Stimulated activated CD4-positive, alpha-beta T cell treated with anti-CD3 and anti-CD28 coated beads, Interleukin-4, amount 100 ng/mL, for 24 hours (primary cell): ENCODE measurements at regions not wholly inside any gene's neighbourhood (a gene's known extent, or its start where the extent isn't known, plus 50 kb on each side); places are given as distances from the start of the nearest gene placed in this dataset.

Source experiments
- DNase-seq: peaks from one replicate; pipeline ENCODE4 v3.0.0-alpha.2; 2020

DNA sequence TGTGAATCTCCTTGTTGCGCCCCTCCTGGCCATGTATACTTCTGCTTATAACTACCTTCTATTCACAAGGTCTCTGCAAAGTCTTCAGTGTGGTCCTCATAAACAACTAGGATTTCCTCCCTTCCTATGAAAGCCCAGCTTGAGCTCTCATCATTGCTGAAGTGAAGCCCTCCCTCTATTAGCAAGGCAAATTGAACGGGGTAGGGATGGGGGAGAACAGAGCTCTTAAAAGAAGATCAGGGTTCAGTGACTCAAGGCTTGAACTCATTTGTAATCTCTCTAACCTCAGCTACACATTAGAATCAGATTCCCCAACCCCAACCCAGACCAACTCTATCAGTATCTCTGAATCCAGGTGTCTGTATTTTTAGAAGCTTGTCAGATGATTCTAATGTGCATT is 88.3 kb upstream of the ST8SIA2 start:
- no peak for DNase-seq

DNA sequence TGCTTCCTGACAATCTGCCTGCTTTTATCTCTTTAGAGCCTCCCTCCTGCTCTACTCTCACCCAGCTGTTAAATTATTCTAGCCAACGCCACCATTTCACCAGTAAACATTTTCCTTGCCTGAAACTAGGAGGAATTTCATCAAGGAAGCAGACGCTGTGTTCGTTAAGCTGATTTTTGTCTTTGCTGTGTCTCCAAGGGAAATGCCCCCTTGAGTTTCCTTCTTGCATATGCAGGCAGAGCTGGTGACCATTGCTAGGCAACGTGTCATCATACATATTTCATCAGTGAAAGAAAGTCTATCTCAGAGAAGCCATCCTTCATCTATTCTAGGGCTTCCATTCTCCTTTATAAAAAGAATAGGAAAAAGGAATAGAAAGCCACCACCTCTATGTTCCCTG is 87.0 kb upstream of the ST8SIA2 start:
- DNase-seq: no peak

DNA sequence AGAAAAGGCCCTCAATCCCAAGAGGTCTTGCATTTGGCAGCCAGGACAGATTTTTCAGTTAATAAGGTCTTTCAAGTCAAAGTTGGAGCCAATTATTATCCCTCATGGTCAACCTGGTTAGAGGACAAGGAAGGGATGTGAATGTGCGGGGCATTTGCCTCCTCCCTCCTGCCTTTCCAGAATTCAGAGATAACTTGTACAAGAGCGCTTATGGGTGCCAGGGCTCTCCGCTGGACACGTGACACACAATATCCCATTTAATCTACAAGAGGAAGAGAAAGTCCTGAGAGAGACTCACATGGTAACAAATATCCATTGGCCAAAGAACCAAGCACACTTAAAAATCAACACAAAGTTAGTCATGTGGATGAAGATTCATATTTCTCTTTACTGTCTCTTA is 78.5 kb upstream of the ST8SIA2 start:
- no peak for DNase-seq

GRCh38 chr15:92315595-92316211 is 78.0 kb upstream of the ST8SIA2 start:
- DNase-seq: no peak

GRCh38 chr15:92316586-92317295 is 76.9 kb upstream of the ST8SIA2 start:
- DNase-seq: no peak

DNA sequence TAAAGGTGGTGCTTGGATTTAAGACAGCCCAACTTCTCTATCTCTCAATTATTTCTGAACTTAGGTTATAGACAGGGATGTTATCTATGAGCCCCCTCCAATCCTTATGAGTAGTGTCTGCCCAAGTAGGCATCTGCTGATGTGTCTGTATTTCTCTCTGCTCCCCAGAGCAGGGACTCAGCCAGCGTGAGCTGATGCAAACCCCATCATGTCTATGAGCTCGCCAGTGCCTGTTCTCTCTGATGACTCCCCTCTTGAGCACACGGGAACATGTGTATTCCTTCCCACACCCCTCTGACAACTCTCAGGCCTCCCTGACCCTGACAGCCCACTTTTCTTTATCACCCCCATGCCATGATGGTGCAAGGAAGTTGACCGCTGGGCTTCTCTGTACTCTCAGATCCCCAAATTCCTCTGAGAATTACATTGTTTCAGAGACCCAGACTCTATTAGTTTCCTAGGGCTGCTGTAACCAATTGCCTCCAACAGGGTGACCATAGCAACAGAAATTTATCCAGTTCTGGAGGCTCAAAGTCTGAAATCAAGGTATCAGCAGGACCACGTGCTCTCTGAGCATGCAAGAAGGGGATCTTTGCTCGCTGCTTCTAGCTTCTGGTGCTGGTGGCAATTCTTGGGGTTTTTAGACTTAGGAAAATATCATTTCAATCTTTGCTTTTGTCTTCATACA is 73.5 kb upstream of the ST8SIA2 start:
- no peak for DNase-seq

DNA sequence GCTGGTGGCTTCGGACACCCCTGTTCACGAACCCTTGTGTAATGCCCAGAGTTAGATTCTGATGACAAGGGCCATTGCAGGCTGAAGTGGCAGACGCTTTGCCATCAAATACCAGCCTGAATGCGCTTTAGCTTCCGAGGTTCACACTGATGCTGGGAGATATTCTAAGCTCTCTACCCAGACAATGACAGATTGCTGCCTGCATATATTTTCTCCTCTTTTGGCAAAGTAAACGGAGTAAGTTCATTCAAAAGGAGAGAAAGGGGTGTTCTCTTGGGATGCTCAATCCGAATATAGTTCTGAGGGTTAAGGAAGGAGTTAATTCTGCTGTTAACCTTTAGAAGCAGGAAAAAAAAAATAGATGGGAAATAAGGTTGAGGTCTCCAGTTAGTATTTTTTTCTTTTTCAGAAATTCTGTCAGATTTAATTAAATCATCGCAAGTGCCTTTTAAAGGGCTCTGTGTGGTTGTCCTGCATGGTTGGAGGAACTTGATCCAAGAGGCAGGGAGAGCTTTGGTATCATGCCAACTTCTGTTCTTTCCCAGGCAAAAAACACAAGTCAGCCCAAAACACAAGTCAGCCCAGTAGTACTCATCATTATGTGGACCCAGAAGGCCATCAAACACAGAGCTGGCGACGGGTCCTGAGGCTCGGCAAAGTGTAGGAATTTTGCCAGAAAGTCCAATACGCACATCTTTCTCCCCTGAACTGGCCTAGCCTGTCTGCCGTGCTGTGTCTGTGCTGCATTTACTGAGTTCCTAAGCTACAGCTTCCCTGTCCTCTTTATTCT is 70.9 kb upstream of the ST8SIA2 start:
- DNase-seq: no peak

- DNase-seq: no peak
Measured at GRCh38 chr15:92323525-92323924, 70.2 kb upstream of the ST8SIA2 start.

- DNase-seq: no peak
Measured at GRCh38 chr15:92324101-92324963, 69.3 kb upstream of the ST8SIA2 start.

GRCh38 chr15:92326236-92326635 is 67.4 kb upstream of the ST8SIA2 start:
- DNase-seq: no peak

- DNase-seq: no peak
Measured at GRCh38 chr15:92327033-92327432, 66.6 kb upstream of the ST8SIA2 start.

GRCh38 chr15:92328207-92328606 is 65.5 kb upstream of the ST8SIA2 start:
- DNase-seq: no peak

- DNase-seq: no peak
Measured at GRCh38 chr15:92332125-92332899, 61.4 kb upstream of the ST8SIA2 start.

GRCh38 chr15:92333709-92334108 is 60.0 kb upstream of the ST8SIA2 start:
- DNase-seq: no peak

- DNase-seq: no peak
Measured at GRCh38 chr15:92336419-92336987, 57.2 kb upstream of the ST8SIA2 start.

GRCh38 chr15:92339361-92339760 is 54.3 kb upstream of the ST8SIA2 start:
- no peak for DNase-seq
